ENCODE measurements at regions not wholly inside any gene's neighbourhood (a gene's known extent, or its start where the extent isn't known, plus 50 kb on each side); places are given as distances from the start of the nearest gene placed in this dataset.

DNA sequence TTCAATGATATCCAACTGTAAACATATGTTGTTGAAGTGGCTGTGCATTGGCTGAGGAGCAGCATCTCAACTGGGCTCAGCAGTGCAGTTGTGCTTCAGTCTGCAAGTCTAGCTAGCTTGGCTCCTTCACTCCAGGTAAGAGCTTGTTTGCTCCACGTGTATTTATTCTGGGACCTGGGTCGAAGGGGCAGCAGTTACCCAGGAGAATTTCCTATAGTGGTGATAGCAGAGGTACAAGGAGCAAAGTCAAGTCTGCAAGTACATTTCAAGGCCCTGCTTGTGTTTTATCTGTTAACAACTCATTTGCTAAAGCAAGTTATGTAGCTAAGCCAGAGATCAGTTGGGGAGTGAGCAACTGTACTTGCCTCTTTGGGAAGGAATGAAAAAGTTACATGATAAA is 286.2 kb upstream of the UMPS start:
- ChIA-PET POLR2A (no interaction called here), CTCF (interaction anchor here (0.7 to 1.9 kb wide), 2 partner anchors 93 to 205 kb away, joined by 4 to 8 read pairs; no protein-coding TSS in a partner anchor)
- Histone ChIP-seq H3K9ac (replicated peaks; ENCODE audit: extremely low read depth, insufficient read depth, low read length) (no peak overlapping the region), H3K9me1 (replicated peaks; ENCODE audit: control insufficient read depth, extremely low read depth, insufficient read depth, low read length) (no peaks in the 10 kb centered on the region), H3K79me2 (ENCODE audit: control insufficient read depth, insufficient read depth, low read length) (no peaks in the 10 kb centered on the region), H3K27ac (ENCODE audit: insufficient read depth, low read depth, low read length) (no peak overlapping the region), H3K9me3 (replicated peaks; ENCODE audit: control insufficient read depth, insufficient read depth, low read length) (no peaks in the 10 kb centered on the region), H3K4me3 (replicated peaks in 1 of 3; ENCODE audit: insufficient read depth in 1 of 3, low read depth in 1 of 3, low read length in 3 of 3) (no peak overlapping the region), H4K20me1 (replicated peaks; ENCODE audit: control insufficient read depth, extremely low read depth, insufficient read depth, low read length) (no peaks in the 10 kb centered on the region), H2AFZ (ENCODE audit: low read depth, low read length) (no peak overlapping the region), H3K36me3 (ENCODE audit: control insufficient read depth in 2 of 2, extremely low read depth in 1 of 2, insufficient read depth in 2 of 2, low read length in 2 of 2) (no peaks in the 10 kb centered on the region), H3K4me2 (ENCODE audit: insufficient read depth, low read length) (no peak overlapping the region), H3K27me3 (ENCODE audit: control insufficient read depth in 2 of 2, insufficient read depth in 2 of 2, low read length in 2 of 2) (no peaks in the 10 kb centered on the region), H3K4me1 (ENCODE audit: control insufficient read depth, extremely low read depth, insufficient read depth, low read length) (no peaks in the 10 kb centered on the region)
- FAIRE-seq (no peak), DNase-seq (ENCODE audit: low read depth, low spot score) (no peak)
- TF ChIP-seq GATA2 (IDR thresholded peaks at IDR 0.05; ENCODE audit: insufficient read depth, insufficient read length, low read depth, low read length) (no peak), FOS (IDR thresholded peaks at IDR 0.05; ENCODE audit: borderline replicate concordance, insufficient read depth, low read length) (no peak), MAX (IDR thresholded peaks at IDR 0.05; ENCODE audit: insufficient read depth, insufficient read length) (no peak), POLR2AphosphoS5 (IDR thresholded peaks at IDR 0.05; ENCODE audit: insufficient read depth, low read depth, low read length) (no peak), MYC (IDR thresholded peaks at IDR 0.05; ENCODE audit: low read depth, low read length) (no peak), JUN (IDR thresholded peaks at IDR 0.05; ENCODE audit: borderline replicate concordance, insufficient read depth, insufficient read length, low read depth) (no peak), POLR2A (IDR thresholded peaks at IDR 0.05; ENCODE audit: low read depth, low read length) (no peak), EZH2 (IDR thresholded peaks at IDR 0.05; ENCODE audit: borderline replicate concordance, low read depth, low read length, severe bottlenecking) (no peak)
- TF ChIP-seq, protein P1, sequence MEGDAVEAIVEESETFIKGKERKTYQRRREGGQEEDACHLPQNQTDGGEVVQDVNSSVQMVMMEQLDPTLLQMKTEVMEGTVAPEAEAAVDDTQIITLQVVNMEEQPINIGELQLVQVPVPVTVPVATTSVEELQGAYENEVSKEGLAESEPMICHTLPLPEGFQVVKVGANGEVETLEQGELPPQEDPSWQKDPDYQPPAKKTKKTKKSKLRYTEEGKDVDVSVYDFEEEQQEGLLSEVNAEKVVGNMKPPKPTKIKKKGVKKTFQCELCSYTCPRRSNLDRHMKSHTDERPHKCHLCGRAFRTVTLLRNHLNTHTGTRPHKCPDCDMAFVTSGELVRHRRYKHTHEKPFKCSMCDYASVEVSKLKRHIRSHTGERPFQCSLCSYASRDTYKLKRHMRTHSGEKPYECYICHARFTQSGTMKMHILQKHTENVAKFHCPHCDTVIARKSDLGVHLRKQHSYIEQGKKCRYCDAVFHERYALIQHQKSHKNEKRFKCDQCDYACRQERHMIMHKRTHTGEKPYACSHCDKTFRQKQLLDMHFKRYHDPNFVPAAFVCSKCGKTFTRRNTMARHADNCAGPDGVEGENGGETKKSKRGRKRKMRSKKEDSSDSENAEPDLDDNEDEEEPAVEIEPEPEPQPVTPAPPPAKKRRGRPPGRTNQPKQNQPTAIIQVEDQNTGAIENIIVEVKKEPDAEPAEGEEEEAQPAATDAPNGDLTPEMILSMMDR (IDR thresholded peaks at IDR 0.05; ENCODE audit: extremely low read depth in 1 of 2, insufficient read depth in 1 of 2, low read depth in 1 of 2, low read length in 2 of 2), result no peak
- BruUV-seq (replicated peaks), result no TSS peak
- intact Hi-C loops (cut with micrococcal nuclease), result no loop called here
- dilution Hi-C loops (cut with MboI; ENCODE audit: extremely low pct_ligation_motif_present, low sequenced_read_pairs), result no loop called here
